Lower leg skin (tissue), 4 donors: ENCODE measurements at regions not wholly inside any gene's neighbourhood (a gene's known extent, or its start where the extent isn't known, plus 50 kb on each side); places are given as distances from the start of the nearest gene placed in this dataset.

ENCODE experiments used
- DNase-seq, 2 donors: peaks; one replicate each; pipeline ENCODE4 v3.0.0-alpha.2; 2019; ENCODE audit warnings: low spot score in 2 of 2
- H3K4me3 ChIP-seq: fragments of 200-600 bp; sonication (generic); 2 replicates; pipeline ENCODE4 v1.5.1; 2017; ENCODE audit warnings: mild to moderate bottlenecking, low read depth; ENCODE audit not compliant: poor library complexity, severe bottlenecking
- POLR2A ChIP-seq, 2 donors: fragments of 450-650 bp; IDR thresholded peaks; one replicate each; pipeline ENCODE4 v1.6.1; 2016 to 2017; ENCODE audit warnings: antibody characterized with exemption in 2 of 2, mild to moderate bottlenecking in 1 of 2, moderate library complexity in 1 of 2
- WGBS, 2 donors: methylation state at CpG; one replicate each; pipeline ENCODE4 v1.1.5; 2018; 5-methylcytosine and 5-hydroxymethylcytosine counted together
- intact Hi-C: fragments of 100-400 bp; cut with DNase I; formaldehyde crosslinking; loops from one replicate; pipeline ENCODE4 v1.15.0; 2023; ENCODE audit warnings: low total_unique reads
- TF ChIP-seq, protein P1 (sequence below), 3 donors: fragments of 450-650 bp; IDR thresholded peaks; one replicate each; pipeline ENCODE4 v1.5.1; 2016; ENCODE audit warnings: antibody characterized with exemption in 3 of 3, mild to moderate bottlenecking in 3 of 3, moderate library complexity in 2 of 3

DNA sequence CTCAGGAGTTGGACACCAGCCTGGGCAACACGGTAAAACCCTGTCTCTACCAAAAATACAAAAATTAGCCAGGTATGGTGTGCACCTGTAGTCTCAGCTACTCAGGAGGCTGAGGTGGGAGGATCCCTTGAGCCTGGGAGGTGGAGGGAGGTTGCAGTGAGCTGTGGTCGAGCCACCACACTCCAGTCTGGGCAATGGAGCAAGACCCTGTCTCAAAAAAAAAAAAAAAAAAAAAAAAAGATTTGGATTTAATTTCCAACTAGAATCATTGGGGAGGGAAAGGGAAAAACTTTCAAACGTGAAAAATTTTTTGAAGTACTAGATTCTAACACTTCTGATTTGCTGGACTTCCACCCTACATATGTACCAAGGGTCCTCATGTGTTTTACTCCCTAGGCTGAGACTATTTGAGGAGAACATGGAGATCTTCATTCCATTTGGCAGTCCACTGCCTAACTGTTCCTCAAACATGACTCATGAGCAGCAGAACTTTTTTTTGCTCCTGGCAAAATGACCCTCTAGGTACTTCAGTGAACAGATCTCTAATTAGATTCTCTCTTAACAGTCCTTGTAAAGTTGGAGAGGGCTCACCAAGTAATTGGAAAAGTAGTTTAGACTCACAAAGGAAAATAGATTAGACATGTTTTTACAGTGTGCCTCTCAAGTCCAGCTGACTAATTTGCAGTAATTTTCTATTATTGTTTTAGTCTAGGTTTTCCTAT is 267.6 kb downstream of the METTL4 start:
- DNase-seq = no peak
- H3K4me3 ChIP-seq = no peak overlapping the region
- TF ChIP-seq, protein P1, sequence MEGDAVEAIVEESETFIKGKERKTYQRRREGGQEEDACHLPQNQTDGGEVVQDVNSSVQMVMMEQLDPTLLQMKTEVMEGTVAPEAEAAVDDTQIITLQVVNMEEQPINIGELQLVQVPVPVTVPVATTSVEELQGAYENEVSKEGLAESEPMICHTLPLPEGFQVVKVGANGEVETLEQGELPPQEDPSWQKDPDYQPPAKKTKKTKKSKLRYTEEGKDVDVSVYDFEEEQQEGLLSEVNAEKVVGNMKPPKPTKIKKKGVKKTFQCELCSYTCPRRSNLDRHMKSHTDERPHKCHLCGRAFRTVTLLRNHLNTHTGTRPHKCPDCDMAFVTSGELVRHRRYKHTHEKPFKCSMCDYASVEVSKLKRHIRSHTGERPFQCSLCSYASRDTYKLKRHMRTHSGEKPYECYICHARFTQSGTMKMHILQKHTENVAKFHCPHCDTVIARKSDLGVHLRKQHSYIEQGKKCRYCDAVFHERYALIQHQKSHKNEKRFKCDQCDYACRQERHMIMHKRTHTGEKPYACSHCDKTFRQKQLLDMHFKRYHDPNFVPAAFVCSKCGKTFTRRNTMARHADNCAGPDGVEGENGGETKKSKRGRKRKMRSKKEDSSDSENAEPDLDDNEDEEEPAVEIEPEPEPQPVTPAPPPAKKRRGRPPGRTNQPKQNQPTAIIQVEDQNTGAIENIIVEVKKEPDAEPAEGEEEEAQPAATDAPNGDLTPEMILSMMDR (IDR thresholded peaks at IDR 0.05) = no peak
- no peak for TF ChIP-seq POLR2A (IDR thresholded peaks at IDR 0.05)
- WGBS, 2 donors = 58 to 70% methylated on average over 3 of the region's 3 CpGs
- intact Hi-C loops = no loop called here

DNA sequence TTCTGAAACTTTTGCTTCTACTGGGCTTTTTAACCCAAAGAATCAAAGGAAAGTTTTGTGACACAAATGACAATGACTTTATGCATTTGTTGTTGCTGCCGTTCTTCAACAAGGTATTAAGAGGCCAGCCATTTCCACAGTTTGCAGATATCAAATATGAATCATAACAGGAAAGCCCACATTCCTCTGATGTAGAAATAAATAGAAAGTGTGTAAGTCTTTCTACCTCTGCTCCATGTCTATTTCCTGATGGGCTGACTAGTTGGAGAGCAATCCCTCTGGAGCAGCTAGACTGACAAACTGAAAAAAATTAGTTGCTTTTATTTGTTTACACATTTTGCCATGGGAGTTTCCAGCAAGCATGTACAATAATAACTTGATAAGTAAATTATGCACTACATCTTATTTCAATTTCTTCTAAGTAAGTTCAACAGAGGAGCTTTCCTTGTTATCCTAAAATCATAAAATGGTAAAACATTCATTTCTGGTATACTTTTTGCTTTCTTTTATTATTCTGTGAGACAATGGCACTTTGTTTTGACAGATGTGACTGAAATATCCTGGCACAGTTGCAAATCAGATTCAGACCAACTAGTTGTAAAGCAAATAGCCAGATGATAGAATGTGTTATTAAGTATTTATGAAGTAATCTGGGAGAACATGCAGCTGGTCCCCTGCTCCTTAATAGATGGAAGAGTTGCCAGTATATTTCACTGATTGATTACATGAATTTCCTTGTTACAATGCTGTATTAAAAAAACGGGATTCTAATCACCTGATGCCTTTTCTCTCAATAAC is 266.7 kb downstream of the METTL4 start:
- no peak for DNase-seq
- intact Hi-C loops = no loop called here
- 38 to 43% methylated on average over 2 of the region's 2 CpGs for WGBS, 2 donors
- no peak overlapping the region for H3K4me3 ChIP-seq
- TF ChIP-seq, protein P1 (IDR thresholded peaks at IDR 0.05) = no peak
- no peak for TF ChIP-seq POLR2A (IDR thresholded peaks at IDR 0.05)

DNA sequence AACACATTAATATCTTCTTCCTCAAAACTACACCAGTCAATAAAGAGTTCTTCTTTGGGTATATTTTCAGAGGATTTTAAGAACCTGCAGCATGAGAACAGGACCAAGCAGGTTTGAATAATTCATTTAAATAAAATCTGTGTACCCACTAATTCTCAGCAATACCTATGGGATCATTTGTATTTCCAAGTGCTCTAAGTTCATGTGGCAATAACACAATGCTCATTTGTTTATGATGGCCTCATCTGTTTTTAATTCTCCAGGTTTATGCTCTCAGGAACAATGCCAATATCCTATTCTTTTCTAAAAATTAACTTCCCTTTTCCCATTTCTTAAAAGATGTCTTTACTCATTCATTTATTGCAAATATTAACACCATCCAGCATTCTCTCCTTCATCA is 264.7 kb downstream of the METTL4 start:
- DNase-seq = no peak
- intact Hi-C loops = no loop called here
- TF ChIP-seq, protein P1 (IDR thresholded peaks at IDR 0.05) = no peak
- TF ChIP-seq POLR2A (IDR thresholded peaks at IDR 0.05) = no peak
- no peak overlapping the region for H3K4me3 ChIP-seq

DNA sequence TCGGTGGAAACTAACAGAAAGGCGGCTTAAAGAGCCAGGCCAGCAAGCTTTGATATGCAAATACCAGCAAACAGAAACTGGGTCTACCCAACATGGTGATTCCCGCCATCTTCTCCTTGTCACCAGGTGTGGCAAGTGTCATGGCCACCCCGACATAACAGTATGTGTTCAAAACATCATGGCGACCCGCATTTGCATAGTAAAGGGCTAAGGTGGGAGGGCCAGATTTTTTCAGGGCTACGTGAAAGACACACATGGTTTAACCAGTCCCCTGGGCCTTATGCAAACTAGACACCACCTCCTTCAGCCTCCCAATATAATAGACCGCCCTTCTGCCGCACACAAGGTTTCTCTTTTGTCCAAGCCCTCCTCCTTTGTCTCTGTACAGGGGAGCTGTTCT is 260.4 kb downstream of the METTL4 start:
- TF ChIP-seq, protein P1 (IDR thresholded peaks at IDR 0.05) = no peak
- TF ChIP-seq POLR2A (IDR thresholded peaks at IDR 0.05) = no peak
- 92 to 94% methylated on average over 9 of the region's 9 CpGs for WGBS, 2 donors
- no peak for DNase-seq
- intact Hi-C loops = no loop called here
- no peak overlapping the region for H3K4me3 ChIP-seq

DNA sequence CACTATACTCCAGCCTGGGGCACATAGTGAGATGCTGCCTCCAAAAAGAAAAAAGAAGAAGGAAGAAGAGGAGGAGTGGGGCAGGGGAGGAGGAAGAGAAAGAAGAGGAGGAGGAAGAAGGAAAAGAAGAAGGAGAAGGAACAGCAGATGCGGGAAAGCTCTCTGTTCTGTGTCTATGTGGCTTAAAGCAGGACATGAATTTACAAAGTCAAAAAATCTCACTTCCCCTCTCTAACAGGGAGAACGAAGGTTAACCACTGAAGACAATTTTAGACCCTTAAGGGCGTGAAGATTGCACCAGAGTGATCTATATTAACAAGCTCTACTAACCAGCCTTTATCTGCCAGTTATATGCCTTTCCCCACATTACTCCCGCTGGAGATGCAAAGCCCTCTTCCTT is 258.9 kb downstream of the METTL4 start:
- WGBS, 2 donors = 70 to 76% methylated on average over 4 of the region's 4 CpGs
- TF ChIP-seq POLR2A (IDR thresholded peaks at IDR 0.05) = no peak
- TF ChIP-seq, protein P1 (IDR thresholded peaks at IDR 0.05) = no peak
- intact Hi-C loops = no loop called here
- no peak for DNase-seq
- no peak overlapping the region for H3K4me3 ChIP-seq
